Activated CD4-positive, alpha-beta T cell treated with anti-CD3 and anti-CD28 coated beads, Interleukin-2, amount 50 U/mL, for 16 hours (primary cell): ENCODE measurements at regions not wholly inside any gene's neighbourhood (a gene's known extent, or its start where the extent isn't known, plus 50 kb on each side); places are given as distances from the start of the nearest gene placed in this dataset.

ENCODE experiments used
- DNase-seq: peaks from one replicate; pipeline ENCODE4 v3.0.0-alpha.2; 2020

DNA sequence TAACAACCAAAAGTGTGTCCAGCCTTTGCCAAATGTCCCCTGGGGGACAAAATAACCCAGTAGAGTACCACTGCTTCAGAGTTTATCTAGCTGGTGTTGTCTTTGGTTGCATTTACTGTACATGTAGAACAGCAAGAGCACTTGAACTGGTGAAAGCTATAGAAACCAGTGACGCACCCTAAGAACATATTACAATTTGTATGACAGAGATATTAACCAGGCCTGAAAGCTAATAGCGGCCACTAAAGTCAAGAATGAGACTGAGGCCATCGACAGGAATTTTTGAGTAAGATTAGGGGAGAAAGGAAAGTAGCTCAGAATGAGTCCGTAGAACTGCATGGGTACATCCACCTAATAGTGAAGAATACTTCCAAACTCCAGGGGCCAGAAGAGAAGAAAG is 236.2 kb downstream of the MTERF1 start:
- no peak for DNase-seq

DNA sequence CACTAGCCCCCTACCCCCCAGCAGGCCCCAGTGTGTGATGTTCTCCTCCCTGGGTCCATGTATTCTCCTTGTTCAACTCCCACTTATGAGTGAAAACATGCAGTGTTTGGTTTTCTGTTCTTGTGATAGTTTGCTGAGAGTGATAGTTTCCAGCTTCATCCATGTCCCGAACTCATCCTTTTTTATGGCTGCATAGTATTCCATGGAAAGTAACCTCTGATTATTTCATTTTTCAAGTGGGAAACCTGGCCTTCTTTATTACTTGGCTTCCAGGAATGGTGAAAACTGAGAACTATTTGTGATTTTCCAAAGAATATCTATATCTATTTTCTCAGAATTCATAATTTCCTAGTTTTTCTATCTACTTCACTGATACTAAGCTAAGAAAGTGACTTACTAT is 235.0 kb downstream of the MTERF1 start:
- DNase-seq, result no peak

DNA sequence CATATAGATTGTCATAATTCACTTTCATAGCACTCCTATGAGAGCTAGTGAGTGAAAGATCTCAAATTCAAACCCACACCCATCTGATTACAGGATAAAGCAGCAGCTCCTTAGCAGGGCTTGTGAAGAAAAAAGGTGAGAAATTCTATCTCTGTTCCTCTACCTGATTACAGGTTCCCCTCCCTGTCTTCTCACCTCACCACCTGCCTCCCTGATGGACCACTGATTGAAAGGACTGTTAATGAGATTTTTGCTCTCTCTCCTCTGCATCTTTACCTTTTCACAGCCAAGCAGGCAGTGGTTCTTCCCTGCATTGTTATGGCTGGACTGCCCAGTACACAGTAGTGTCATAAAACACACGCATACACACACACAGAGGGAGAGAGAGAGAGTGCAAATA is 228.5 kb downstream of the MTERF1 start:
- no peak for DNase-seq

DNA sequence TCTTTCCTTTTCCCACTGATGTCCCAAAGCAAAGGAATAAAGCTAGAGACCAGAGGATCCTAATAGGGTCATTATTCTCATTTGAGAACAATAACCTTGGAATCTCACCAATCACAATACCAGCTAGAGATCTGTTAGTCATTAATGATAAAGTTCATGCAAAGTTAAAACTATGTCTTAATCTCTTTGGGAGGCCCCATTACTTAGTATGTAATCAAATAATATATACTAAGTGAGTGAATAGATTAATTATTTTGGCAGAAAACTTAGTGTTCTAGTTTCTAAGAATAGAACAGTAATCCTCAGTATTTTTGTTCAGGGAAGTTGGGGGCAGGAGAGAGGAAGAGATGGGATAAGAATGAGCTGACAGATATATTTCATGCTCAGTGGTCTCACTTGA is 227.2 kb downstream of the MTERF1 start:
- no peak for DNase-seq

DNA sequence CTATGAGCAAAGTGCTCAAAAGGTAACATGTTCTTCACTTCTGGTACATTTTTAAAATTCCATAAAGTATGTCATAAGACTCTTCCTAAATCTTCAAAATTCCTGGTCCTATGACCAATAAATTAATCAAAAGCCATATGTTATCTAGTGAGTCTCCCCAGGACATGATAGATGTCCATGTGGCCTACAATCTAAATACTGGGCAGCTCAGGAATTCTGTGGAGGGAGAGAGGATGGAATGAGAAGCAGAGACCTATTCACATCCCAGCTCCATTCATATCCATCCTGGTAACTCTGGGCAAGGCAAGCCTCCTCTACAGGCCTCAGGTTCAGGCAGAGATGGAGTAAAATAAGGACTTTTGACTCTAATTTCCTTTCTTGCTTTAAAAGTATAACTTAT is 224.8 kb downstream of the MTERF1 start:
- DNase-seq, result no peak

DNA sequence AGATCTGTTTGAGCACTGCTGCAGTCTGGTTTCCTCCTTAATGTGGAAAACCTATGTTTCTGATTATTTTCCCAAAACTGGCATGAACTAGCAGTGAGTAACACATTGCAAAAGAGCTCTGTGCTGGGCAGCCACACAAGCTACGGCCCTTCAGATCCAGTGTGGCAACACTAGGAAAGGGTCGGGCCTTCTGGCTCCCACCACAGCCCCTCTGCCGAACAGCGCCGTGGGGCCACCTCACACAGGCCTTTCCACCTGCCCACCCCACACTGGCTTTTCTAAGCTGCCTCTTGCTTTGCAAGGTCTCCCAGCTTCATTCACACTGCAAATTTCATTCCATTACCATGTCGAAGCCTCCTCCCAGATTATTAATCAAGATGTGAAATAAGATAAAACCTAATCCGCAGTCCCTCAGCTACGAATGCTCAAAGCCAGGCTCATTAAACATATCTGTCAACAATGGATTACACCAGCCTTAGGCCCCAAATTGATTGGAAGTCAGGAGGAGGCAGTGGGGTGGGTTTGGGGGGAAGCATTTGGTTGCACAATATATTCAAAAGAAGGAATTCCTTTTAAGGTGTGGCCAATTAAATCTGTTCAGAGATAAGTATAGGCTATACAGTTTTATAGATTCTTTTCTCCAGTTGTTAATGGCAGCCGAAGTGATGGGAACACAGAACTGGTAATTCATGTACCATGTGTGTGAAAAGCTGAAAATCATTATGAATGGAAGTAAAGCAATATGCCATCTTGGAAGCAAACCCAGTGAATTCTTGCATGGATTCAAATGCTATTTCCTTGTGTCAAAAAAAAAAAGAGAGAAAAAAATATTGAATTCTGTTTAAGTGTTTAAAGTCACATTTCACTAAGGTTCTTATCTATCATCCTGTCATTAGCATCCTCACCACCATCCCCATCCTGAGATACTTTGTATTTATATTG is 223.7 kb downstream of the MTERF1 start:
- no peak for DNase-seq

DNA sequence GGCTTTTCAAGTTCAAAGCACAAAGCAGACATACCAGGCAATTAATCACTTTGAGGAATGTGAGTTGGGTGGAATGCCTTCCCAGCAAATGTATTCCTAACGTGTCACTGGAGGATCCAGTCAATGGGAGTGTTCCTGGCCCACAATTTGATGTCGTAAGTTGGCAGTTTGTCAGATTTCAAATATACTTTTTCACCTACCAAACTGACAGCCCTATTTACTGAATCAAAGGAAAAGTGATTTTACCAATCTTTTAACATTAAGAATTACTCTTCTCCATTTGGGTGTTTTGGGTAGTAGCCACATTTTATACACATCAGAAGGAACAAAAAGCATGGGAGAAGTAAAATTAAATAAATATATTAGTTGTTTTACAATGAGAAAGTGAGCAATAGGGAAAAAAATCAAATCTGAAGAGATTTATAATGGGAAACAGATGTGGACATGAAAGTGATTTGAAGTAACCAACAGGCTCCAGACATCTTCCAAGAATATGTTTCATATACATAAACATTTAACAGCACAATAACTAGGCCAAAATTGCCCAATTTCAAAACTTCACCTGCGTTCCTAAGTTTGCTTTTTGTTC is 222.9 kb downstream of the MTERF1 start:
- DNase-seq, result no peak

DNA sequence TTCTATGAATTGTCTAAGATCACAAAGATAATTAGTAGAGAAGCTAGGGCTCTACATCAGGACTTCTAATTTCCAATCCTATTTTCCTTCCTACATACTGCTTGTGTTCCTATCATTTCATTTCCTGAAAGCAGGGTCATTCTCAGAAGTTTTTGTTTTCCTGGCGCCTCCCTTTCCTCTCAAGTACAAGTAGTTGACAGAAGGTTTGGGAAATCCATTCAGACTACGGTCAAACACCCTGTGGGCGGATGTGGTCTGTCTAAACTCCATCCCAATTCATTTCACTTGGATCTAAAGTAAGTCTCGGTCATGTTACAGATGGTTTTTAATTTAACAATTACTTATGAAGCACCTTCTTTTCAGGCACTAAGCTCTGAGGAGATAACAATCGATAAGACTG is 221.4 kb downstream of the MTERF1 start:
- DNase-seq, result no peak

DNA sequence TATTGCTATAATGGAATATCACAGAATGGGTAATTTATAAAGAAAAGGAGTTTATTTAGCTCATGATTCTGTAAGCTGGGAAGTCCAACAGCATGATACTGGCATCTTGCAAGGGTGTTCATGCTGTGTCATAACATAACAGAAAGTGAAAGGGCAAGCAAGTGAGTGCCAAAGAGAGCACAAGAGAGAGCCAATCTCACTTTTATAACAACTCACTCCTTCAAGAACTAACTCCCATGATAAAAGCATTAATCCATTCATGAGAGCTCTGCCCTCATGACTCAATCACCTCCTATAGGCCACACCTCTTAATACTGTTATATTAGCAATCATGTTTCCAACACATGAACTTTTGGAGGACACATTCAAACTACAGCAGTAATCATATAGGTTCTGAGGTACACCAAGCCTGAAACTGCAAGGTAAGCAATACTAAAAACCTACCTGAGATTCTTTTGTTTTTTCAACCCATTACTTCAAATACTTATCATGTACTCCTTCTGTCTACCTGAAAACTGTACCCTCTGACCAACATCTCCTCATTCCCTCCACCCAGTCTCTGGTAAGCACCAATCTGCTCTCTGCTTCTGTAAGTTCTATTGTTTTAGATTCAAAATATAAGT is 219.7 kb downstream of the MTERF1 start:
- peak; percentile 16 for DNase-seq

DNA sequence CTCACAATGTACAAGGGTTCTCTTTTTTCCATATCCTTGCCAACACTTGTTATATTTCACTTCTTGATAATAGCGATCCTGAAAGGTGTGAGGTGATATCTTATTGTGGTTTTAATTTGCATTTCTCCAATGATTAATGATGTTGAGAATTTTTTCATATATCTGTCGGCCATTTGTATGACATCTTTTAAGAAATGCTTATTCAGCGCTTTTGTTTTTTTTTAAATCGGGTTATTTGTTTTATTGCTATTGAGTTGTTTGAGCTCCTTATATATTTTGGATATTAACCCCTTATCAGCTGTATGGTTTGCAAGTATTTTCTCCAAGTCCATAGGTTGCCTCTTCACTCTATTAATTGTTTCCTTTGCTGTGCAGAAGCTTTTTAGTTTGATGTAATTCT is 218.8 kb downstream of the MTERF1 start:
- DNase-seq, result no peak

DNA sequence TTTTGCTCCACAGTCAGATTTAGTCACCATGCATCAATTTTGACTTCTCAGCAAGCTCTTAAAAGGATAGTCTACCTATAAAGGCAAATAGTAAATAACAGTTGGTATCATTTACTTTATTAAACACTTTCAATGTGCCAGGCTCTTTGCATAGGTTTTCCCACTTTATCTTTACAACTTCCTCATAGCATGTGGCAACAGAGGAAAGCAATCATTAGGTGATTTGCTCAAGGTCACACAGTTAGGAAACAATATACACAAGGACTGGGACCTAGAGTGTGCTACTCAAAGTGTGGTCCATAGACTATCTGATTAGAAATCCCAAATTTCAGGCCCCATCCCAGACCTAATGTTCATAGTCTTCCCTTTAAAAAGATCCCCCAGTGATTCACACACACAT is 212.3 kb downstream of the MTERF1 start:
- no peak for DNase-seq

DNA sequence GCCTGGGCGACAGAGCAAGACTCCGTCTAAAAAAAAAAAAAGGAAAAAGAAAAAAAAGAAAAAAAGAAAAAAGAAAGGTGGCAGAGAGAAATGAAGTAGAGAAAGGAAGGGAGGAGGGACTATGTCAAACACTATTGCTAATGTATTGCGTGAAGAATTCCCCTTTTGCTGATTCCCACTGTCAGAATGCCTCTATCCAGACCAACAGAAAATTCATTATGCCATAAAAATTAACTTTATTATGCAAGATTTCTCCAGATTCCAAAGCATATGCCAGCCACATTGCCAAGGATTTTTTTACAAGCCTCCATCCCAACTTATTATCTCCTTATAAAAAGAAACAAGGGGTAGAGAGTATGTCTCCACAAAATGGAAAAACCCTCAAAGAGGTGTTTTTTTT is 209.3 kb downstream of the MTERF1 start:
- DNase-seq, result no peak

DNA sequence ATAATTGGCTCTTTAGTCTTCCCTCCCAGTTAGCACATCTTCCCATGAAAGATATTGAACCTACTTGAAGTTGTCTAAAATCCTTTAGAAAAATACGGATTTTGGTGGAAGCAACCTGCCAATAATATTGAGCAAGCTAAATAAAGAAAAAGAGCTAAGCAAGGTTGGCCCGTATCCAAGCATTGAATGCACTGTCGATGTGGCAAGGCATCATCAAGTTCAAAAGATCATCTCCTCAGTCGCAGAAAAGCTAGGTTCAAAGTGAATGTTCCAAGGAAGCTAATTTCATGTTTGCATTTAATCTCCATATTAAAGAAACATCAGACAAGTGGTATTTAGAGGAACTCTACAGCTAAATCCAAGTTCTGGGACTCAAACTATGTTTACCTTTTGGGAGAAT is 206.0 kb downstream of the MTERF1 start:
- DNase-seq, result no peak

DNA sequence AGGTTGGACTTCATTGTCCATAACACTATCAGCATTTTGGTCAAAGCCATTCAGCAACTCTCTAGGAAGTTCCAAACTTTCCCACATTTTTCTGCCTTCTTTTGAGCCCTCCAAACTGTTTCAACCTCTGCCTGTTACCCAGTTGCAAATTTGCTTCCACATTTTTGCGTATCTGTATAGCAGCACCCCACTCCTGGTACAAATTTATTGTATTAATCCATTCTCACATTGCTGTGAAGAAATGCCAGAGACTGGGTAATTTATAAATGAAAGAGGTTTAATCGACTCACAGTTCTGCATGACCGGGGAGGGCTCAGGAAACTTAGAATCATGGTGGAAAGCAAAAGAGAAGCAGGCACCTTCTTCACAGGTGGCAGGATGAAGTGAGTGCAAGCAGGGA is 198.8 kb downstream of the MTERF1 start:
- no peak for DNase-seq

DNA sequence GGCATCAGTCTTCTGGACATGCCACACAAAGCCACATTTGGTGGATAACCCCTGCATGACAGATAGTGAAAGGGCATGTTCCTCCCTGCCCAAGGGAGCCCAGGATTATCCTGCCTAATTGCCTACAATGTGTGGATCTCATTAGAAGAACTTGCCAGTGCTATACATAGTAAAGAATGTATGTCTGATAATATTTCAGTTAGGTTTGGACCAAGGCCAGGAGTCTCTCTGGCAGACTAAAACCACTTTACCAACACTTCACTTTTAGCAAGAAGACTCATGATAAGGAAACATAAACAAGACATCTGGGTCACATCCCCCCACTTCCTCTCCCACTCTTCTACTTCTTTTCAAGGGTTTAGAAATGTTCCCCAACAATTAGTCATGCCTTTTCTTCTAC is 196.7 kb downstream of the MTERF1 start:
- DNase-seq, result no peak

DNA sequence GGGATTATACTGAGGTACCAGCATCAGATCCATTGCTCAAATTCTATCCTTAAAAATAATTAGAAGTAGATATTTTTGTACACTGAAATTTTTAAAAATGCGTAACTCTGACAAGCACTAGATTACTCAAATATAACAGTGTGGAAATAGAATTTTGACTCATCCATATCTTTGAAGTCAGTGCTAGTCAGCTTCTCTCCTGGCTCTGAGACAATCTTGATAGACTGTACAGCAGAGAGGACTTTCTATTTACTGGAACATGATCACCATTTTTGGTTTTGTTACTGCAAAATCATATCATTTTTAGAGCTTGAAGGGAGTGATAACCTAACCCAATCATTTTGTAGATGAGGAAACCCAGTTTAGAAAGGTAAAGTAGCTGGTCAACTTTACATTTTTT is 195.0 kb downstream of the MTERF1 start:
- no peak for DNase-seq

DNA sequence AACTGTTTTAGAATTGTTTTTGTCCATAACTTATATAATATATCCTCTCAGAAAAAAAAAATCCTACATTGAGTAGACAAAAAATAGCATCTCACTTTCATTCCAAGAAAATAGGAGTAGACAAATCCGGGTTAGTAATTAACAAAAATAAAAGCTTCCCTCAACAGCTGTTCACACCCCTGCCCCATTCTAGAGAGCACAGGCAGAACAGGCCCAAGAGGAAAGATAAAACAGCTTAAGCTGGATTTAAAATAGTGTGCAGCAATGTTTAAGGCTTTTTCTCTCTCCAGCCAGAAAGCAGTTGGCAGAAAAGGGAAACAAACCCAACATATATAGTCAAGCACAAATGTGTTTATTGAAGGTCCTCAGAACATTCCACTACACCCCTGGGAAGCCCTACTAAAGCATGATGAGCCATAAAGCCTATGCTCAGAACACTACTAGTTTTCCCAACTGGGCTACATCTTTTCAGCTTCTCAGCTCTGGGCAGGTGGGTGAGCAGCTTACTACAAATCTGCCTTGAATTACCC is 189.9 kb downstream of the MTERF1 start:
- no peak for DNase-seq

DNA sequence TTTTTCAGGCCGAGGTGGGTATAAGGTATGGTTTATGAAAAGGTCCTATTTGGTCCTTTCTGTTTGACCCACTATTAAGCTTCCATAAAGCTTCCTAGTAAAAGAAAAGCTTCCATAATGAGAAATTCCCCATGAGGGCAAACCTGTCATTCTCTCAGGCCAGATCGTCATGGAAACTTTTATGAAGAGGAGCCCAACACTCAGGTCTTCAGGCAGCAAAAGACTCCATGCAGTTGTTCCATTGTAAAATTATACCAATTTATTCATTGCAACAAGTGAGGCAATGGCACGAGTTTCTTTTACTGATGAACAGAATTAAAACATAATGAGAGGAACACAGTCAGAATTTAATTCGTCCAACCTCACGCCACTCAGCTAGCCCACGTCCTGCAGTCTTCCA is 188.6 kb downstream of the MTERF1 start:
- no peak for DNase-seq

DNA sequence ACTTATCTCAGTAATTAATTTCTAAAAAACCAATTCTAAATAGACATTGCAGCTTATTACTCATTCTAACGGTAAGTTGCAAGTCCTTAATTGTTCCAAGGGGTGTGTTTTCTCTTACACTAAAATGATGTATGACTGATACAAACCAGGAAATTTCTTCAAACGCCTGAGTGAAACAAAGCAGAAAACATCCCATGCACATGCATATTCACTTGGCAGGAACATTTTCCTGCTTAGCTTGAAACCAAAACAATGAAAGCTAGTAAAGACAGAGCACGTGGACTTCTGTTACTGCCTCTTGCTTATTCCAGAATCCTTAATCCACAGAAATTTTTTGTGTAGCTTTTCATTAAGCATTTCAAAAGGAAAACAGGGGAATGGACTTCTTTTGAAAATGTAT is 187.7 kb downstream of the MTERF1 start:
- no peak for DNase-seq

DNA sequence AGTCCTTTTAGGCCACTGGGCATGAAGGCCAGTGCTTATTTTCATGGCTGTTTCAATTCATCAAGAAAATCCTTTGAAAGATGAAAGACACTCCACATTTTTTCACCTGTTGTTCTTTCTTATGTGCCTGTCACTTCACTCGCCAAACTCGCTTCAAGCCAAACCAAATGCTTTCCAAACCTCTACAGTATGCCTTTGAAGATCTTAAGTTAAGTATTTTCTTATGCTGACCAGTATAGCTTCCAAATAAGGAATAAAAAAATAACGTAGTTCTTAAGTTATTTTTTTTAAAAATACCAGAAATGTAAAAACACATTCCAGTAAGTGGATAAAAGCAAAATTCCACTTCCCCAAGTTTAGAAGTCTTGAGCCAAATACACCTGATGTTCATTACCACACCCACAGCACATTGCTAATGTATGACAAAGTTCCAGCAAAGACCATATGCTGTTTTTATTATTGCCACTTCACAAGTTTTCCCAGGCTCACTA is 186.1 kb downstream of the MTERF1 start:
- no peak for DNase-seq

DNA sequence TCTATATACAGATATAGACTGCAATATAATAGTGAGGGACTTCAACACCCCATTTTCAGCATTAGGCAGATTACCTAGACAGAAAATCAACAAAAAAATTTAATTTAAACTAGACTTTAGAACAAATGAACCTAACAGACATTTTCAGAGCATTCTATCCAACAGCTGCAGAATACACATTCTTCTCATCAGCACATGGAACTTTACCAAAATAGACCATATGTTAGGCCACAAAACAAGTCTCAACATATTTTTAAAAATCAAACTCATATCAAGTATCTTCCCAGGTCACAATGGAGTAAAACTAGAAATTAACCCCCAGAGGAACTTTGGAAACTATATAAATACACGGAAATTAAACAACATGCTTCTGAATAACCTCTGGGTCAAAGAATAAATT is 169.6 kb downstream of the MTERF1 start:
- DNase-seq, result no peak

DNA sequence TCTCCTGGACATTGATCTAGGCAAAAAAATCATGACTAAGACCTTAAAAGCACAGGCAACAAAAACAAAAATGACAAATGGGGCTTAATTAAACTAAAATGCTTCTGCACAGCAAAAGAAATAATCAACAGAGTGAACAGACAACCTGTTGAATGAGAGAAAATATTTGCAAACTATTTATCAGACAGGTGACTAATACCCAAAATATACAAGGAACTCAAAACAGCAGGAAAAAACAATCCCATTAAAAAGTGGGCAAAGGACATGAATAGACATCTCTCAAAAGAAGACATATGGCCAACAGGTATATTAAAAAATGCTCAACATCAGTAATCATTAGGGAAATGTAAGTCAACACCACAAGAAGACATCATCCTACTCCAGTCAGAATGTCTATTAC is 166.8 kb downstream of the MTERF1 start:
- DNase-seq, result no peak

DNA sequence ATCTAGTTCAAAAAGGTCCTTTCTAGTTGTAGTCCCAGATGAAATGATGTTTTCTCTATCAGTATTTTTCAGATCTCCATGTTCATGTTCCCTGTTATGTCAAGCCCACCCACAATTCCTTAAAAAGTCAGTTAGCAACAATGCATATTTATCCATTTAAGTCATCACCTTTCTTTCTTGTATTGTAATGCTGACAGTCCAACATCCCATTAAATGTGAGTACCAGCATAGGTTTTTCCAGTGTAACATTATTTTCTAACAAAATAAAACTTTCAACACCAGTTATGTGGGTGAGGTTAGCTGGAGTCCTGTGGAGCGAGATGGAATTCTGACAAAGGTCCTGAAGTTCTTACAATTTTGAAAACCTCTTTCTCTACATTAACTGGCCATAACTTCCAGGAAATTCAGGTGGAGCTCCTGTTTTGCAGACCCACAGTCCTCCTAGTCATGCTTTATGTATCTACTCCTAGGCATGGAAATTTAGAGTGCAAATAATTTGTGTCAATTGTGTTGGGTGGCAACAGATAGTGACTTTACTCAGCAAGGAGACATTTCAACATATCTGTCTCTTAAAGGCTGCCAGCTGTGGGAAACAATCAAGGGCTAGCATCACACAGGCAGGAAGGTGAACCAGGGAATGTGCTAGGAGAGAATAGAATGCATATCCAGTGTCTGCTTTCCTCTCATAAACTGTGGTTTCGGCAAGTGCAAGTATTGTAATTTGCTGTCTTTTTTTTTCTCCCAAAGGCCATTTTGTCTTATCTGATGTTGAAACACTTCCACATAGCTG is 162.6 kb downstream of the MTERF1 start:
- no peak for DNase-seq
